A673 (cell line): ENCODE measurements at regions not wholly inside any gene's neighbourhood (a gene's known extent, or its start where the extent isn't known, plus 50 kb on each side); places are given as distances from the start of the nearest gene placed in this dataset.
"Not testable (repeated sequence)": the region's sequence is repeated elsewhere in the genome, so short reads cannot be mapped to it uniquely, and the experiment has no call there.

Experiments
- CTCF ChIP-seq: fragments of 300-800, 200-600 bp; sonication (generic); conservative IDR thresholded peaks from 2 replicates; pipeline ENCODE4 v1.5.1; 2017; ENCODE audit warnings: low read depth, mild to moderate bottlenecking, antibody characterized with exemption, low read length, moderate library complexity, mixed read lengths
- EZH2 ChIP-seq: fragments of 200-600 bp; sonication (generic); IDR thresholded peaks from 2 replicates; pipeline ENCODE4 v1.6.1; 2017; ENCODE audit warnings: borderline replicate concordance, low read depth, mild to moderate bottlenecking, mixed read lengths, antibody characterized with exemption, low read length; ENCODE audit not compliant: poor library complexity, severe bottlenecking

GRCh38 chr3:35266065-35266464 lies 373.3 kb upstream of the ARPP21 start:
- not testable (repeated sequence) for TF ChIP-seq EZH2, CTCF
